SK-N-MC (cell line): ENCODE measurements at regions not wholly inside any gene's neighbourhood (a gene's known extent, or its start where the extent isn't known, plus 50 kb on each side); places are given as distances from the start of the nearest gene placed in this dataset.

ENCODE experiments used
- DNase-seq: peaks from one replicate; pipeline ENCODE4 v3.0.0-alpha.2; 2011; ENCODE audit warnings: low read depth, low spot score
- H3K27ac ChIP-seq: fragments of 200-600 bp; sonication (generic); 2 replicates; pipeline ENCODE4 v1.5.1; 2016; ENCODE audit warnings: mixed run types
- H3K36me3 ChIP-seq: fragments of 200-600 bp; sonication (generic); 2 replicates; pipeline ENCODE4 v1.6.1; 2017; ENCODE audit warnings: antibody characterized with exemption, low read length, mixed read lengths; ENCODE audit not compliant: insufficient read depth
- H3K4me3 ChIP-seq: fragments of 200-600 bp; sonication (generic); 2 replicates; pipeline ENCODE4 v1.5.1; 2016
- H3K9ac ChIP-seq: fragments of 200-600 bp; sonication (generic); 2 replicates; pipeline ENCODE4 v1.8.0; 2017; ENCODE audit warnings: mixed run types, mixed read lengths; ENCODE audit not compliant: insufficient read length
- H3K9me3 ChIP-seq: fragments of 200-600 bp; sonication (generic); 2 replicates; pipeline ENCODE4 v1.6.1; 2017; ENCODE audit warnings: low read depth, mild to moderate bottlenecking, antibody characterized with exemption, low read length, moderate library complexity, mixed read lengths
- EZH2 ChIP-seq: fragments of 200-600 bp; sonication (generic); IDR thresholded peaks from one replicate; pipeline ENCODE4 v1.6.1; 2017; ENCODE audit warnings: antibody characterized with exemption
- FOXP2 ChIP-seq: optimal IDR thresholded peaks from 2 replicates; pipeline ENCODE3; 2011; ENCODE audit warnings: mild to moderate bottlenecking, moderate library complexity; ENCODE audit not compliant: insufficient read depth; ENCODE audit errors: extremely low read length, control extremely low read depth
- POLR2AphosphoS5 ChIP-seq: IDR thresholded peaks from 2 replicates; pipeline ENCODE4 v1.6.1; 2012; ENCODE audit warnings: mild to moderate bottlenecking, low read depth, low read length, borderline replicate concordance

GRCh38 chr14:98082833-98083232, 1189.2 kb downstream of the BCL11B start:
- no peak for DNase-seq
- TF ChIP-seq FOXP2 (no peak), EZH2 (no peak), POLR2AphosphoS5 (no peak)
- Histone ChIP-seq H3K9ac (no peak overlapping the region), H3K27ac (no peak overlapping the region), H3K4me3 (no peak overlapping the region), H3K9me3 (peaks cover 4% of the 10 kb centered on the region; the same call in 1 of the 2 replicates), H3K36me3 (no peaks in the 10 kb centered on the region)

GRCh38 chr14:98085751-98086150, 1186.2 kb downstream of the BCL11B start:
- TF ChIP-seq FOXP2 = no peak
- TF ChIP-seq POLR2AphosphoS5 = no peak
- TF ChIP-seq EZH2 = no peak
- Histone ChIP-seq H3K27ac (no peak overlapping the region), H3K4me3 (no peak overlapping the region), H3K36me3 (no peaks in the 10 kb centered on the region), H3K9ac (no peak overlapping the region), H3K9me3 (peaks cover 4% of the 10 kb centered on the region; the same call in 1 of the 2 replicates)
- DNase-seq = no peak

- H3K4me3 ChIP-seq = no peak overlapping the region
- no peak for TF ChIP-seq POLR2AphosphoS5
- no peak for TF ChIP-seq EZH2
- TF ChIP-seq FOXP2 = no peak
- no peak overlapping the region for H3K27ac ChIP-seq
- DNase-seq = no peak
- H3K9ac ChIP-seq = no peak overlapping the region
- H3K9me3 ChIP-seq = no peaks in the 10 kb centered on the region
- H3K36me3 ChIP-seq = no peaks in the 10 kb centered on the region
Observed at GRCh38 chr14:98093111-98093510, 1178.9 kb downstream of the BCL11B start.

- Histone ChIP-seq H3K27ac (no peak overlapping the region), H3K9ac (no peak overlapping the region), H3K36me3 (no peaks in the 10 kb centered on the region), H3K4me3 (no peak overlapping the region), H3K9me3 (no peaks in the 10 kb centered on the region)
- TF ChIP-seq FOXP2 (no peak), POLR2AphosphoS5 (no peak), EZH2 (no peak)
- DNase-seq = no peak
Observed at GRCh38 chr14:98099527-98099926, 1172.5 kb downstream of the BCL11B start.

- TF ChIP-seq FOXP2 = no peak
- no peaks in the 10 kb centered on the region for H3K36me3 ChIP-seq
- DNase-seq = no peak
- no peaks in the 10 kb centered on the region for H3K9me3 ChIP-seq
- no peak overlapping the region for H3K27ac ChIP-seq
- no peak overlapping the region for H3K4me3 ChIP-seq
- no peak overlapping the region for H3K9ac ChIP-seq
Observed at GRCh38 chr14:98101323-98101722, 1170.7 kb downstream of the BCL11B start.

- Histone ChIP-seq H3K36me3 (no peaks in the 10 kb centered on the region), H3K4me3 (no peak overlapping the region), H3K27ac (no peak overlapping the region), H3K9me3 (no peaks in the 10 kb centered on the region), H3K9ac (no peak overlapping the region)
- no peak for TF ChIP-seq FOXP2
- TF ChIP-seq POLR2AphosphoS5 = no peak
- no peak for TF ChIP-seq EZH2
- no peak for DNase-seq
Observed at GRCh38 chr14:98103705-98104104, 1168.3 kb downstream of the BCL11B start.

- TF ChIP-seq FOXP2 = no peak
- TF ChIP-seq EZH2 = no peak
- TF ChIP-seq POLR2AphosphoS5 = no peak
- no peaks in the 10 kb centered on the region for H3K36me3 ChIP-seq
- no peak overlapping the region for H3K4me3 ChIP-seq
- no peaks in the 10 kb centered on the region for H3K9me3 ChIP-seq
- no peak overlapping the region for H3K27ac ChIP-seq
- DNase-seq = no peak
- no peak overlapping the region for H3K9ac ChIP-seq
Observed at GRCh38 chr14:98109326-98109725, 1162.7 kb downstream of the BCL11B start.

- TF ChIP-seq EZH2 (no peak), FOXP2 (no peak), POLR2AphosphoS5 (no peak)
- Histone ChIP-seq H3K36me3 (no peaks in the 10 kb centered on the region), H3K9me3 (no peaks in the 10 kb centered on the region), H3K27ac (no peak overlapping the region), H3K4me3 (no peak overlapping the region), H3K9ac (no peak overlapping the region)
- DNase-seq = no peak
Observed at GRCh38 chr14:98112194-98112780, 1159.7 kb downstream of the BCL11B start.
